Astrocyte (in vitro differentiated cells and primary cell): ENCODE measurements at regions not wholly inside any gene's neighbourhood (a gene's known extent, or its start where the extent isn't known, plus 50 kb on each side); places are given as distances from the start of the nearest gene placed in this dataset.

Source experiments
- DNase-seq: peaks from one replicate; pipeline ENCODE4 v3.0.0-alpha.2; 2010; ENCODE audit warnings: low read depth
- FAIRE-seq: peaks from 2 replicates; lab custom pipeline; 2011; peaks lifted over from hg19 to GRCh38; lab: Jason Lieb, UNC
- H2AFZ ChIP-seq: 2 replicates; pipeline ENCODE4 v1.6.0; 2012; ENCODE audit warnings: low read depth, low read length, inconsistent platforms
- H3K27ac ChIP-seq: 2 replicates; pipeline ENCODE4 v1.5.1; 2011; ENCODE audit warnings: low read depth, low read length, inconsistent platforms
- H3K27me3 ChIP-seq: 2 replicates; pipeline ENCODE4 v1.6.0; 2011; ENCODE audit warnings: low read length, inconsistent platforms; ENCODE audit not compliant: insufficient read depth
- H3K36me3 ChIP-seq: 2 replicates; pipeline ENCODE4 v1.5.1; 2011; ENCODE audit warnings: low read length, inconsistent platforms; ENCODE audit not compliant: insufficient read depth
- H3K4me1 ChIP-seq: 2 replicates; pipeline ENCODE4 v1.5.1; 2011; ENCODE audit warnings: low read length, inconsistent platforms; ENCODE audit not compliant: insufficient read depth
- H3K4me2 ChIP-seq: 2 replicates; pipeline ENCODE4 v1.6.0; 2012; ENCODE audit warnings: low read length, inconsistent platforms
- H3K4me3 ChIP-seq: 2 replicates; pipeline ENCODE4 v1.5.1; 2011; ENCODE audit warnings: low read depth, mild to moderate bottlenecking, low read length, inconsistent platforms; ENCODE audit not compliant: insufficient read depth
- H3K79me2 ChIP-seq: 2 replicates; pipeline ENCODE4 v1.6.0; 2012; ENCODE audit warnings: mild to moderate bottlenecking, low read length, inconsistent platforms; ENCODE audit not compliant: insufficient read depth
- H3K9ac ChIP-seq: 2 replicates; pipeline ENCODE4 v1.6.0; 2012; ENCODE audit warnings: mild to moderate bottlenecking, low read length, inconsistent platforms
- H3K9me3 ChIP-seq: 2 replicates; pipeline ENCODE4 v1.5.1; 2012; ENCODE audit warnings: low read depth, mild to moderate bottlenecking, low read length, inconsistent platforms; ENCODE audit not compliant: insufficient read depth
- H4K20me1 ChIP-seq: 2 replicates; pipeline ENCODE4 v1.6.0; 2012; ENCODE audit warnings: low read length, inconsistent platforms; ENCODE audit not compliant: insufficient read depth
- H3K27ac Mint-ChIP-seq: one replicate; pipeline ENCODE4 v1.8.0; 2021; ENCODE audit warnings: mild to moderate bottlenecking, mixed read lengths; ENCODE audit not compliant: unreplicated experiment
- H3K27me3 Mint-ChIP-seq: one replicate; pipeline ENCODE4 v1.8.0; 2021; ENCODE audit warnings: low read depth, mixed read lengths; ENCODE audit not compliant: unreplicated experiment
- H3K36me3 Mint-ChIP-seq: one replicate; pipeline ENCODE4 v1.8.0; 2021; ENCODE audit warnings: low read depth, mixed read lengths; ENCODE audit not compliant: unreplicated experiment
- H3K4me1 Mint-ChIP-seq: one replicate; pipeline ENCODE4 v1.8.0; 2021; ENCODE audit warnings: low read depth, mixed read lengths; ENCODE audit not compliant: unreplicated experiment
- H3K4me3 Mint-ChIP-seq: one replicate; pipeline ENCODE4 v1.8.0; 2021; ENCODE audit warnings: mild to moderate bottlenecking, moderate library complexity, mixed read lengths; ENCODE audit not compliant: unreplicated experiment
- H3K9me3 Mint-ChIP-seq: one replicate; pipeline ENCODE4 v1.8.0; 2021; ENCODE audit warnings: mild to moderate bottlenecking, mixed read lengths; ENCODE audit not compliant: unreplicated experiment
- CTCF ChIP-seq: IDR thresholded peaks from 2 replicates; pipeline ENCODE4 v1.5.1; 2011; ENCODE audit warnings: low read depth, mild to moderate bottlenecking, inconsistent platforms, low read length, moderate library complexity; ENCODE audit not compliant: insufficient read depth
- EZH2 ChIP-seq: IDR thresholded peaks from 2 replicates; pipeline ENCODE4 v1.6.1; 2012; ENCODE audit warnings: mild to moderate bottlenecking, low read length, inconsistent platforms; ENCODE audit not compliant: insufficient read depth

- Histone ChIP-seq H3K9ac (no peak overlapping the region), H2AFZ (no peak overlapping the region), H3K4me2 (no peak overlapping the region), H4K20me1 (no peaks in the 10 kb centered on the region), H3K27ac (no peak overlapping the region), H3K36me3 (no peaks in the 10 kb centered on the region), H3K79me2 (no peaks in the 10 kb centered on the region), H3K4me1 (no peaks in the 10 kb centered on the region), H3K27me3 (no peaks in the 10 kb centered on the region), H3K9me3 (no peaks in the 10 kb centered on the region), H3K4me3 (no peak overlapping the region)
- Mint-ChIP-seq H3K27me3 (no peaks in the 10 kb centered on the region), H3K4me3 (no peak overlapping the region), H3K4me1 (peaks cover 6% of the 10 kb centered on the region), H3K27ac (no peak overlapping the region), H3K36me3 (no peaks in the 10 kb centered on the region), H3K9me3 (peaks cover 6% of the 10 kb centered on the region)
- FAIRE-seq: no peak
- no peak for TF ChIP-seq EZH2
- DNase-seq: no peak
Observed at GRCh38 chr4:111178231-111178630, 555.4 kb upstream of the PITX2 start.

- H3K27ac Mint-ChIP-seq: no peak overlapping the region
- no peaks in the 10 kb centered on the region for H3K36me3 Mint-ChIP-seq
- Histone ChIP-seq H3K27ac (no peak overlapping the region), H3K4me1 (no peaks in the 10 kb centered on the region), H3K9ac (no peak overlapping the region), H2AFZ (no peak overlapping the region), H3K27me3 (no peaks in the 10 kb centered on the region), H4K20me1 (no peaks in the 10 kb centered on the region), H3K9me3 (no peaks in the 10 kb centered on the region), H3K79me2 (no peaks in the 10 kb centered on the region), H3K4me2 (no peak overlapping the region), H3K36me3 (no peaks in the 10 kb centered on the region), H3K4me3 (no peak overlapping the region)
- FAIRE-seq (no peak), DNase-seq (no peak)
- no peaks in the 10 kb centered on the region for H3K4me1 Mint-ChIP-seq
- H3K27me3 Mint-ChIP-seq: no peaks in the 10 kb centered on the region
- no peak for TF ChIP-seq EZH2
- no peak overlapping the region for H3K4me3 Mint-ChIP-seq
- peaks cover 5% of the 10 kb centered on the region for H3K9me3 Mint-ChIP-seq
Observed at GRCh38 chr4:111187108-111187507, 564.2 kb upstream of the PITX2 start.

GRCh38 chr4:111198446-111198845 is 575.6 kb upstream of the PITX2 start:
- H3K27ac Mint-ChIP-seq: no peak overlapping the region
- no peaks in the 10 kb centered on the region for H3K4me1 Mint-ChIP-seq
- Histone ChIP-seq H3K4me1 (no peaks in the 10 kb centered on the region), H3K4me2 (no peak overlapping the region), H3K27me3 (no peaks in the 10 kb centered on the region), H3K9ac (no peak overlapping the region), H3K36me3 (no peaks in the 10 kb centered on the region), H3K9me3 (no peaks in the 10 kb centered on the region), H2AFZ (no peak overlapping the region), H4K20me1 (no peaks in the 10 kb centered on the region), H3K4me3 (no peak overlapping the region), H3K79me2 (no peaks in the 10 kb centered on the region), H3K27ac (no peak overlapping the region)
- H3K9me3 Mint-ChIP-seq: no peaks in the 10 kb centered on the region
- no peak overlapping the region for H3K4me3 Mint-ChIP-seq
- H3K36me3 Mint-ChIP-seq: no peaks in the 10 kb centered on the region
- H3K27me3 Mint-ChIP-seq: no peaks in the 10 kb centered on the region
- TF ChIP-seq EZH2 (no peak), CTCF (no peak)
- FAIRE-seq: no peak
- peak; percentile 2 for DNase-seq

- no peak overlapping the region for H3K4me3 Mint-ChIP-seq
- Histone ChIP-seq H3K4me2 (no peak overlapping the region), H3K4me3 (no peak overlapping the region), H3K27ac (no peak overlapping the region), H3K4me1 (no peaks in the 10 kb centered on the region), H2AFZ (peak overlapping the region; percentile 31), H3K36me3 (no peaks in the 10 kb centered on the region), H3K27me3 (no peaks in the 10 kb centered on the region), H3K9ac (no peak overlapping the region), H3K9me3 (no peaks in the 10 kb centered on the region), H4K20me1 (no peaks in the 10 kb centered on the region), H3K79me2 (no peaks in the 10 kb centered on the region)
- no peak for DNase-seq
- TF ChIP-seq CTCF: no peak
- TF ChIP-seq EZH2: no peak
- no peak for FAIRE-seq
- no peaks in the 10 kb centered on the region for H3K36me3 Mint-ChIP-seq
- H3K27me3 Mint-ChIP-seq: no peaks in the 10 kb centered on the region
- H3K27ac Mint-ChIP-seq: no peak overlapping the region
- H3K9me3 Mint-ChIP-seq: no peaks in the 10 kb centered on the region
- H3K4me1 Mint-ChIP-seq: peaks cover under 1% of the 10 kb centered on the region
Observed at GRCh38 chr4:111204797-111205196, 581.9 kb upstream of the PITX2 start.
